Natural killer cell (primary cell): ENCODE measurements at regions not wholly inside any gene's neighbourhood (a gene's known extent, or its start where the extent isn't known, plus 50 kb on each side); places are given as distances from the start of the nearest gene placed in this dataset.

Source experiments
- ATAC-seq, 3 donors: fragments of 150-1000 bp in 2 of 3; fragments of 200-7000 bp in 1 of 3; cut with Tn5 transposase; 1 replicate in 1 of 3; 2 replicates in 2 of 3; pipeline ENCODE4 v1.10.0; 2021; ENCODE audit warnings: mild to moderate bottlenecking in 2 of 3, moderate library complexity in 2 of 3
- DNase-seq, 2 donors: peaks; one replicate each; pipeline versions ENCODE4 v3.0.0 to v3.0.0-alpha.2; 2013 to 2021; ENCODE audit warnings: mixed read lengths in 1 of 2
- H3K27ac ChIP-seq: one replicate; pipeline ENCODE4 v1.5.1; 2013; ENCODE audit warnings: mild to moderate bottlenecking, low read length
- H3K27me3 ChIP-seq: one replicate; pipeline ENCODE4 v1.6.1; 2013; ENCODE audit warnings: low read length; ENCODE audit not compliant: control insufficient read depth, insufficient read depth
- H3K36me3 ChIP-seq: one replicate; pipeline ENCODE4 v1.6.1; 2013; ENCODE audit warnings: low read length; ENCODE audit not compliant: control insufficient read depth, insufficient read depth
- H3K4me1 ChIP-seq: one replicate; pipeline ENCODE4 v1.6.1; 2013; ENCODE audit warnings: low read length; ENCODE audit not compliant: control insufficient read depth, insufficient read depth
- H3K4me3 ChIP-seq: one replicate; pipeline ENCODE4 v1.5.1; 2013; ENCODE audit warnings: low read length
- H3K9me3 ChIP-seq: one replicate; pipeline ENCODE4 v1.6.1; 2013; ENCODE audit warnings: low read length; ENCODE audit not compliant: control insufficient read depth, insufficient read depth
- H3K27ac Mint-ChIP-seq, 2 donors: one replicate each; pipeline ENCODE4 v1.8.0; 2022; ENCODE audit warnings: mild to moderate bottlenecking in 2 of 2, mixed read lengths in 2 of 2, moderate library complexity in 1 of 2
- H3K27me3 Mint-ChIP-seq, 2 donors: one replicate each; pipeline ENCODE4 v1.8.0; 2022; ENCODE audit warnings: low read depth in 2 of 2, mixed read lengths in 2 of 2
- H3K36me3 Mint-ChIP-seq: one replicate; pipeline ENCODE4 v1.8.0; 2022; ENCODE audit warnings: mixed read lengths
- H3K4me1 Mint-ChIP-seq, 2 donors: one replicate each; pipeline ENCODE4 v1.8.0; 2022; ENCODE audit warnings: mixed read lengths in 2 of 2
- H3K4me3 Mint-ChIP-seq: one replicate; pipeline ENCODE4 v1.8.0; 2022; ENCODE audit warnings: mild to moderate bottlenecking, moderate library complexity, mixed read lengths
- H3K9me3 Mint-ChIP-seq, 2 donors: one replicate each; pipeline ENCODE4 v1.8.0; 2022; ENCODE audit warnings: mixed read lengths in 2 of 2
- CTCF ChIP-seq: fragments of 200-600 bp; IDR thresholded peaks from one replicate; pipeline ENCODE4 v1.8.0; 2022; ENCODE audit warnings: antibody characterized with exemption
- WGBS: methylation state at CpG from one replicate; pipeline ENCODE4 v1.1.7; 2013; ENCODE audit warnings: missing lambda C conversion rate; ENCODE audit not compliant: insufficient coverage; 5-methylcytosine and 5-hydroxymethylcytosine counted together
- intact Hi-C: fragments of 100-400 bp; cut with micrococcal nuclease; formaldehyde crosslinking; loops from one replicate; pipeline ENCODE4 v1.14.2; 2022

- H3K27me3 ChIP-seq, result no peaks in the 10 kb centered on the region
- TF ChIP-seq CTCF, result no peak
- DNase-seq (no peak), ATAC-seq (no peak)
- 90% methylated on average over 2 of the region's 3 CpGs for WGBS
- H3K27me3 Mint-ChIP-seq, result peaks cover 7 to 10% of the 10 kb centered on the region in 2 donors
- no peak overlapping the region for H3K27ac Mint-ChIP-seq
- H3K36me3 ChIP-seq, result no peaks in the 10 kb centered on the region
- no peaks in the 10 kb centered on the region for H3K36me3 Mint-ChIP-seq
- no peaks in the 10 kb centered on the region for H3K4me1 ChIP-seq
- no peaks in the 10 kb centered on the region for H3K4me1 Mint-ChIP-seq
- H3K9me3 ChIP-seq, result no peaks in the 10 kb centered on the region
- H3K27ac ChIP-seq, result no peak overlapping the region
- intact Hi-C loops, result no loop called here
- H3K9me3 Mint-ChIP-seq, result no peaks in the 10 kb centered on the region
- no peak overlapping the region for H3K4me3 ChIP-seq
- H3K4me3 Mint-ChIP-seq, result no peak overlapping the region
These were observed 153.5 kb upstream of the HMGA2 start for GRCh38 chr12:65670775-65671174.

- Mint-ChIP-seq H3K27me3 (peaks cover 7 to 14% of the 10 kb centered on the region in 2 donors), H3K9me3 (no peaks in the 10 kb centered on the region), H3K4me1 (no peaks in the 10 kb centered on the region), H3K4me3 (no peak overlapping the region), H3K27ac (no peak overlapping the region), H3K36me3 (no peaks in the 10 kb centered on the region)
- H3K9me3 ChIP-seq, result no peaks in the 10 kb centered on the region
- no peaks in the 10 kb centered on the region for H3K36me3 ChIP-seq
- ATAC-seq (no peak), DNase-seq (no peak)
- H3K4me3 ChIP-seq, result no peak overlapping the region
- no peaks in the 10 kb centered on the region for H3K27me3 ChIP-seq
- H3K4me1 ChIP-seq, result no peaks in the 10 kb centered on the region
- no peak for TF ChIP-seq CTCF
- 87% methylated on average over 4 of the region's 4 CpGs for WGBS
- intact Hi-C loops, result no loop called here
- no peak overlapping the region for H3K27ac ChIP-seq
These were observed 151.8 kb upstream of the HMGA2 start for GRCh38 chr12:65672441-65672840.

GRCh38 chr12:65673156-65673690 lies 151.1 kb upstream of the HMGA2 start:
- Histone ChIP-seq H3K27ac (no peak overlapping the region), H3K4me3 (no peak overlapping the region), H3K4me1 (no peaks in the 10 kb centered on the region), H3K27me3 (no peaks in the 10 kb centered on the region), H3K36me3 (no peaks in the 10 kb centered on the region), H3K9me3 (no peaks in the 10 kb centered on the region)
- TF ChIP-seq CTCF, result no peak
- Mint-ChIP-seq H3K27ac (no peak overlapping the region), H3K9me3 (peaks cover 0 to 2% of the 10 kb centered on the region in 2 donors), H3K27me3 (peaks cover 8 to 14% of the 10 kb centered on the region in 2 donors), H3K36me3 (no peaks in the 10 kb centered on the region), H3K4me1 (no peaks in the 10 kb centered on the region), H3K4me3 (no peak overlapping the region)
- ATAC-seq (no peak), DNase-seq (no peak)
- intact Hi-C loops, result no loop called here

- DNase-seq, result no peak
- TF ChIP-seq CTCF, result no peak
- H3K27me3 Mint-ChIP-seq, result peaks cover 10 to 14% of the 10 kb centered on the region in 2 donors
- intact Hi-C loops, result no loop called here
- no peaks in the 10 kb centered on the region for H3K27me3 ChIP-seq
- H3K27ac ChIP-seq, result no peak overlapping the region
- H3K4me3 Mint-ChIP-seq, result no peak overlapping the region
- H3K4me1 Mint-ChIP-seq, result no peaks in the 10 kb centered on the region
- no peak overlapping the region for H3K4me3 ChIP-seq
- peaks cover 0 to 3% of the 10 kb centered on the region in 2 donors for H3K9me3 Mint-ChIP-seq
- H3K4me1 ChIP-seq, result no peaks in the 10 kb centered on the region
- no peaks in the 10 kb centered on the region for H3K36me3 Mint-ChIP-seq
- H3K9me3 ChIP-seq, result no peaks in the 10 kb centered on the region
- no peak for ATAC-seq
- no peaks in the 10 kb centered on the region for H3K36me3 ChIP-seq
- H3K27ac Mint-ChIP-seq, result no peak overlapping the region
These were observed 150.6 kb upstream of the HMGA2 start for GRCh38 chr12:65673732-65674131.
